K562 (cell line): ENCODE measurements at regions not wholly inside any gene's neighbourhood (a gene's known extent, or its start where the extent isn't known, plus 50 kb on each side); places are given as distances from the start of the nearest gene placed in this dataset.

Experiments
- ATAC-seq: fragments of 200-7000 bp; cut with Tn5 transposase; 3 replicates; pipeline ENCODE4 v1.9.1; 2020; ENCODE audit warnings: moderate library complexity
- BruUV-seq: library from RNA; stranded (reverse); fragments of 400-500 nt; replicated peaks from 2 replicates; lab custom pipeline; 2021; lab: Mats Ljungman, UMichigan
- CTCF ChIA-PET: fragments of 300-600 bp; formaldehyde crosslinking; extraction: SDS; loops from one replicate; lab custom pipeline; 2021; ENCODE audit warnings: low intra/inter-chr PET ratio; lab: Yijun Ruan, JAX
- POLR2A ChIA-PET: fragments of 300-600, 350-650 bp; sonication (Branson Sonifier 250); formaldehyde crosslinking; extraction: SDS; loops from one replicate; lab custom pipeline; 2021; ENCODE audit warnings: antibody characterized with exemption, inconsistent platforms; lab: Yijun Ruan, JAX
- DNase-seq, 4 experiments: peaks; one replicate each; pipeline versions ENCODE4 v3.0.0 to v3.0.0-alpha.2; 2011 to 2018; ENCODE audit warnings: low spot score in 3 of 4, mixed read lengths in 3 of 4; ENCODE audit errors: extremely low read depth in 1 of 4
- FAIRE-seq: peaks from 2 replicates; lab custom pipeline; 2011; peaks lifted over from hg19 to GRCh38; lab: Jason Lieb, UNC
- H2AFZ ChIP-seq: 2 replicates; pipeline ENCODE4 v1.6.0; 2011; ENCODE audit warnings: low read depth, low read length, control low read depth, inconsistent platforms
- H3K27ac ChIP-seq: fragments of 200-600 bp; 3 replicates; pipeline ENCODE4 v1.8.0; 2011; ENCODE audit warnings: low read depth, mild to moderate bottlenecking, control low read depth, inconsistent platforms, low read length, moderate library complexity, mixed read lengths; ENCODE audit errors: extremely low read depth
- H3K27me3 ChIP-seq, 2 experiments: fragments of 300-600 bp in 1 of 2; 2 replicates in 1 of 2; 3 replicates in 1 of 2; pipeline versions ENCODE4 v1.6.0 to v1.8.0; 2011; ENCODE audit warnings: inconsistent platforms in 2 of 2, low read length in 2 of 2, mild to moderate bottlenecking in 1 of 2, mixed read lengths in 1 of 2, moderate library complexity in 1 of 2; ENCODE audit not compliant: control insufficient read depth in 2 of 2, insufficient read depth in 2 of 2
- H3K36me3 ChIP-seq: fragments of 300-600 bp; 3 replicates; pipeline ENCODE4 v1.8.0; 2011; ENCODE audit warnings: mild to moderate bottlenecking, low read length, inconsistent platforms; ENCODE audit not compliant: control insufficient read depth, insufficient read depth
- H3K4me1 ChIP-seq, 2 experiments: fragments of 200-600 bp in 1 of 2; replicated peaks in 1 of 2; 2 replicates in 1 of 2; 3 replicates in 1 of 2; pipeline versions ENCODE4 v1.5.1 to v1.8.0; 2011; ENCODE audit warnings: inconsistent platforms in 2 of 2, low read length in 2 of 2, mild to moderate bottlenecking in 1 of 2, mixed read lengths in 1 of 2, moderate library complexity in 1 of 2; ENCODE audit not compliant: control insufficient read depth in 2 of 2, insufficient read depth in 2 of 2
- H3K4me2 ChIP-seq: 2 replicates; pipeline ENCODE4 v1.6.1; 2011; ENCODE audit warnings: low read length, control low read depth, inconsistent platforms, mixed read lengths; ENCODE audit not compliant: insufficient read depth
- H3K4me3 ChIP-seq: fragments of 200-600 bp; sonication (generic), shearing (Covaris generic); 2 replicates; pipeline ENCODE4 v1.5.1; 2016; ENCODE audit warnings: control low read depth, inconsistent platforms
- H3K79me2 ChIP-seq: fragments of 200-600 bp; 3 replicates; pipeline ENCODE4 v1.8.0; 2011; ENCODE audit warnings: low read length, inconsistent platforms; ENCODE audit not compliant: control insufficient read depth, insufficient read depth
- H3K9ac ChIP-seq, 2 experiments: 2 replicates each; pipeline versions ENCODE4 v1.6.0 to v1.6.1; 2011; ENCODE audit warnings: low read depth in 2 of 2, low read length in 2 of 2, control low read depth in 1 of 2, inconsistent platforms in 1 of 2, mild to moderate bottlenecking in 1 of 2, mixed read lengths in 1 of 2; ENCODE audit not compliant: insufficient read depth in 1 of 2
- H3K9me1 ChIP-seq: one replicate; pipeline ENCODE4 v1.6.0; 2011; ENCODE audit warnings: inconsistent platforms, mild to moderate bottlenecking, low read length, moderate library complexity; ENCODE audit not compliant: control insufficient read depth, insufficient read depth
- H3K9me3 ChIP-seq: replicated peaks from 2 replicates; pipeline ENCODE4 v1.5.1; 2011; ENCODE audit warnings: low read depth, low read length, inconsistent platforms; ENCODE audit not compliant: control insufficient read depth, insufficient read depth
- H4K20me1 ChIP-seq: replicated peaks from 2 replicates; pipeline ENCODE4 v1.6.1; 2011; ENCODE audit warnings: low read length, inconsistent platforms, mixed read lengths; ENCODE audit not compliant: control insufficient read depth, insufficient read depth
- GTF2E2 ChIP-seq: fragments of 200-800 bp; sonication (Bioruptor generic); IDR thresholded peaks from 2 replicates; pipeline ENCODE4 v1.6.1; 2016; ENCODE audit warnings: missing genetic modification characterization, missing compliant biosample characterization
- KDM1A ChIP-seq, 2 experiments: fragments of 450-650 bp; IDR thresholded peaks; 2 replicates each; pipeline ENCODE4 v1.6.1; 2016; ENCODE audit warnings: mild to moderate bottlenecking in 2 of 2
- MTA2 ChIP-seq: fragments of 450-650 bp; IDR thresholded peaks from 2 replicates; pipeline ENCODE4 v1.6.1; 2016; ENCODE audit warnings: low read depth
- NEUROD1 ChIP-seq: fragments of 150-350 bp; IDR thresholded peaks from 2 replicates; pipeline ENCODE4 v1.6.1; 2014; ENCODE audit warnings: borderline replicate concordance, low read length, low read depth; ENCODE audit not compliant: partially characterized antibody
- RFX1 ChIP-seq: fragments of 450-650 bp; IDR thresholded peaks from 2 replicates; pipeline ENCODE4 v1.6.1; 2016; ENCODE audit warnings: mild to moderate bottlenecking, moderate library complexity
- SMAD4 ChIP-seq: fragments of 250-450 bp; sonication (Bioruptor Pico); conservative IDR thresholded peaks from 2 replicates; pipeline ENCODE4 v1.8.0; 2021; ENCODE audit warnings: inconsistent platforms, mild to moderate bottlenecking, moderate library complexity
- TEAD1 ChIP-seq, 2 experiments: fragments of 450-650 bp in 1 of 2; sonication (generic) in 1 of 2; formaldehyde crosslinking; IDR thresholded peaks; 2 replicates each; pipeline versions ENCODE4 v1.4.0 to v1.8.0; 2020 to 2022; ENCODE audit warnings: mild to moderate bottlenecking in 2 of 2, missing genetic modification reagents in 1 of 2
- TOE1 ChIP-seq, 2 experiments: fragments of 450-650 bp in 1 of 2; sonication (generic) in 1 of 2; formaldehyde crosslinking in 1 of 2; IDR thresholded peaks; 2 replicates each; pipeline versions ENCODE4 v1.7.1 to v1.8.0; 2016 to 2022; ENCODE audit warnings: borderline replicate concordance in 2 of 2, mild to moderate bottlenecking in 2 of 2, antibody characterized with exemption in 1 of 2, inconsistent platforms in 1 of 2, low read depth in 1 of 2, missing genetic modification reagents in 1 of 2, moderate library complexity in 1 of 2
- in situ Hi-C: fragments of 300-500 bp; cut with MboI; formaldehyde crosslinking; loops from 4 replicates; pipeline ENCODE4 v1.15.0; 2018; ENCODE audit warnings: inconsistent platforms, mixed read lengths
- intact Hi-C: fragments of 100-400 bp; cut with micrococcal nuclease; formaldehyde crosslinking; loops from 2 replicates; pipeline ENCODE4 v1.14.2; 2022

DNA sequence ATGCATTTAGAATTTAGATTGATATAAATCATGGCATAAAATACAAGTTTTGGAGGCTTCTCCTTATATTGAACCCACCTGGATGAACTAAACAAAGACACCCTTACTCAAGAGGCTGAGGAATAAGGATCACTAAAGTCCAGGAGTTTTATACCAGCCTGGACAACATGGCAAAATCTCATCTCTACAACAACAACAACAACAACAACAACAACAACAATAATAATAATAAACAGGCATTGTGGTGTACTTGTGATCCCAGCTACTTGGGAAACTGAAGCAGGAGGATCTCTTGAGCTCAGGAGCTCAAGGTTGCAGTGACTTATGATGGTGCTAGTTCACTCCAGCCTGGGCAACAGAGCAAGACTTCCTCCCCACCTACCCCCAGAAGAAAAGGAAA, 558.0 kb downstream of the TOX3 start:
- Histone ChIP-seq H3K9me3 (no peaks in the 10 kb centered on the region), H3K27ac (no peak overlapping the region)
- in situ Hi-C loops, result no loop called here
- TF ChIP-seq SMAD4 (CRISPR knock-in tag), result no peak
- TF ChIP-seq KDM1A (IDR thresholded peaks at IDR 0.05), result no peak
- TF ChIP-seq MTA2, result no peak
- no peak for TF ChIP-seq RFX1
- no peak for TF ChIP-seq GTF2E2 (tag)
- TF ChIP-seq TOE1 (IDR thresholded peaks at IDR 0.05; ENCODE audit: borderline replicate concordance), result no peak
- TF ChIP-seq TOE1 (CRISPR knock-in tag; IDR thresholded peaks at IDR 0.05; ENCODE audit: borderline replicate concordance, low read depth), result no peak
- TF ChIP-seq NEUROD1, result no peak
- TF ChIP-seq TEAD1 (CRISPR knock-in tag; IDR thresholded peaks at IDR 0.05), result no peak
- TF ChIP-seq, all 486 proteins: peak for 0
- H3K79me2 ChIP-seq, result no peaks in the 10 kb centered on the region
- BruUV-seq, result no TSS peak
- H3K4me3 ChIP-seq, result no peak overlapping the region
- H2AFZ ChIP-seq, result no peak overlapping the region
- FAIRE-seq, result no peak
- no peaks in the 10 kb centered on the region for H3K27me3 ChIP-seq
- no peak for ATAC-seq
- no peaks in the 10 kb centered on the region for H3K4me1 ChIP-seq
- no peaks in the 10 kb centered on the region for H3K9me1 ChIP-seq
- no peaks in the 10 kb centered on the region for H3K36me3 ChIP-seq
- POLR2A ChIA-PET, result no interaction called here
- H3K4me2 ChIP-seq, result no peak overlapping the region
- CTCF ChIA-PET, result no interaction called here
- DNase-seq, result no peak
- intact Hi-C loops, result no loop called here
- no peaks in the 10 kb centered on the region for H4K20me1 ChIP-seq
- H3K9ac ChIP-seq, result no peak overlapping the region
